Endothelial cell (in vitro differentiated cells): ENCODE measurements at regions not wholly inside any gene's neighbourhood (a gene's known extent, or its start where the extent isn't known, plus 50 kb on each side); places are given as distances from the start of the nearest gene placed in this dataset.

Source experiments
- DNase-seq: peaks from one replicate; pipeline ENCODE4 v3.0.0; 2021; ENCODE audit warnings: low spot score
- H3K27ac Mint-ChIP-seq: one replicate; pipeline ENCODE4 v1.8.0; 2021; ENCODE audit warnings: mixed read lengths, inconsistent platforms; ENCODE audit not compliant: unreplicated experiment
- H3K27me3 Mint-ChIP-seq: one replicate; pipeline ENCODE4 v1.8.0; 2021; ENCODE audit warnings: mild to moderate bottlenecking, moderate library complexity, mixed read lengths, inconsistent platforms; ENCODE audit not compliant: unreplicated experiment
- H3K36me3 Mint-ChIP-seq: one replicate; pipeline ENCODE4 v1.8.0; 2021; ENCODE audit warnings: mild to moderate bottlenecking, low read depth, mixed read lengths, inconsistent platforms; ENCODE audit not compliant: unreplicated experiment
- H3K4me1 Mint-ChIP-seq: one replicate; pipeline ENCODE4 v1.8.0; 2021; ENCODE audit warnings: mild to moderate bottlenecking, mixed read lengths, inconsistent platforms; ENCODE audit not compliant: unreplicated experiment
- H3K4me3 Mint-ChIP-seq: one replicate; pipeline ENCODE4 v1.8.0; 2021; ENCODE audit warnings: mild to moderate bottlenecking, mixed read lengths, inconsistent platforms; ENCODE audit not compliant: unreplicated experiment
- H3K9me3 Mint-ChIP-seq: one replicate; pipeline ENCODE4 v1.8.0; 2021; ENCODE audit warnings: mixed read lengths, inconsistent platforms; ENCODE audit not compliant: unreplicated experiment
- TF ChIP-seq, protein P1 (sequence below): fragments of 200-600 bp; sonication (generic); IDR thresholded peaks from one replicate; pipeline ENCODE4 v1.5.0; 2021; ENCODE audit warnings: antibody characterized with exemption; ENCODE audit not compliant: unreplicated experiment

DNA sequence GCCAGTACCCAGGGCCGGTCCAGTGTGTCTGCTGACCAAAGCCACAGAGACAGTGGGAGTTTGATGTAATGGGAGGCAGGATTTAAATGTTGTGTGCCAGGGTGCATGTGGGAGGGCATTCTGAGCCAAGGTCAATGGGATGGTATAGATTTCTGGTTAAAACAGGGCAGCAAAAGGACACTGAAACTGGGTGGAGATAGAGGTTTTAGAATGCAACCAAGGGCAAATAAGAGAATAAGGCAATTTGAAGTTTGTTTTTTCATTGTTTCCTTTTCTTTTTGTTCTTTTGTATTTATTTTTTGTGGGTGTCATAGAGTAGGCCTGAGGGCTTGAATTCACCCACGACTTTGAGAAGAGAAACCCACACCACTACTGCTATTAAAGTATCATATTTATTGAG lies 65.5 kb upstream of the CLINT1 start:
- TF ChIP-seq, protein P1, sequence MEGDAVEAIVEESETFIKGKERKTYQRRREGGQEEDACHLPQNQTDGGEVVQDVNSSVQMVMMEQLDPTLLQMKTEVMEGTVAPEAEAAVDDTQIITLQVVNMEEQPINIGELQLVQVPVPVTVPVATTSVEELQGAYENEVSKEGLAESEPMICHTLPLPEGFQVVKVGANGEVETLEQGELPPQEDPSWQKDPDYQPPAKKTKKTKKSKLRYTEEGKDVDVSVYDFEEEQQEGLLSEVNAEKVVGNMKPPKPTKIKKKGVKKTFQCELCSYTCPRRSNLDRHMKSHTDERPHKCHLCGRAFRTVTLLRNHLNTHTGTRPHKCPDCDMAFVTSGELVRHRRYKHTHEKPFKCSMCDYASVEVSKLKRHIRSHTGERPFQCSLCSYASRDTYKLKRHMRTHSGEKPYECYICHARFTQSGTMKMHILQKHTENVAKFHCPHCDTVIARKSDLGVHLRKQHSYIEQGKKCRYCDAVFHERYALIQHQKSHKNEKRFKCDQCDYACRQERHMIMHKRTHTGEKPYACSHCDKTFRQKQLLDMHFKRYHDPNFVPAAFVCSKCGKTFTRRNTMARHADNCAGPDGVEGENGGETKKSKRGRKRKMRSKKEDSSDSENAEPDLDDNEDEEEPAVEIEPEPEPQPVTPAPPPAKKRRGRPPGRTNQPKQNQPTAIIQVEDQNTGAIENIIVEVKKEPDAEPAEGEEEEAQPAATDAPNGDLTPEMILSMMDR: no peak
- H3K4me3 Mint-ChIP-seq: no peak overlapping the region
- H3K9me3 Mint-ChIP-seq: no peaks in the 10 kb centered on the region
- H3K27me3 Mint-ChIP-seq: no peaks in the 10 kb centered on the region
- DNase-seq: no peak
- peaks cover 9% of the 10 kb centered on the region for H3K4me1 Mint-ChIP-seq
- no peaks in the 10 kb centered on the region for H3K36me3 Mint-ChIP-seq
- no peak overlapping the region for H3K27ac Mint-ChIP-seq

DNA sequence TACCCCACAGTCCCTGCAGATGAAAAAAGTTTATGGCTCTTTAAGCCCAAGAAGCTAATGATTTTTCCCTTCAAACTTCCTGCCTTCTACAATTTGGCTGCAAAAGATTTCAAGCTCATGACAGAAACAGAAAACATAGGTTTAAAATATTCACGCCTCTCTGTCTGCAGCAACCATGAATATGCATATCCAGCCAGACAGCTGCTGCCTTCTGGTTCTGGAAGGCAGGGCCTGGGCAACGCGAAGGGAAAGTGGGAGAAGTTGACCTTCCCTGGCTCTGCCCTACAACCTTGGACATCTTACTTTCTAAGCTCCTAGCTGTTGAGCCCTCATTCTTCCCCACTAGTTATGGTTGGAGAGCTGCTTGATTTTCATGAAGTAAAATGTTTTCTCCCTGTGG lies 64.8 kb upstream of the CLINT1 start:
- Mint-ChIP-seq H3K27ac (no peak overlapping the region), H3K4me3 (no peak overlapping the region), H3K36me3 (no peaks in the 10 kb centered on the region), H3K9me3 (no peaks in the 10 kb centered on the region), H3K27me3 (no peaks in the 10 kb centered on the region), H3K4me1 (peaks cover 16% of the 10 kb centered on the region)
- no peak for DNase-seq
- TF ChIP-seq, protein P1: no peak

DNA sequence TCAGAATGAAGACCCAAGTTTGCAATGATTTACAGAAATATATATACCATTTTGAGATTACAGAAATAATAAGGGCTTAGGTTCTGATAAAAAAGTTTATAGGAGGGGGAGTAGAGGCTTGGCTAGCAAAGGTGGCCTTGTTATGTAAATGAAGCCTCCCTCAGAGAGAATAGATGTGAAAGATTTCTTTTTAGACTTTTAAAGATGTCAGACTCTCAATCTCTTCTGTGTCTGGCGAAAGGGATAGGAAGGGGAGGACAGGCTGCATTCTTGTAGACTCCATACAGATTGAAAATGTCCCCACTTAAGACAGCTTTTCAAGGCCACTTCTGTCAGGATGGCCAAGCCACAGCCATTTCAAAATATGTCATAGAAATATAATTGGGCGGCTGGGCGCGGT lies 63.1 kb upstream of the CLINT1 start:
- Mint-ChIP-seq H3K27ac (no peak overlapping the region), H3K27me3 (peaks cover 1% of the 10 kb centered on the region), H3K36me3 (no peaks in the 10 kb centered on the region), H3K9me3 (no peaks in the 10 kb centered on the region), H3K4me1 (peaks cover 20% of the 10 kb centered on the region), H3K4me3 (no peak overlapping the region)
- DNase-seq: no peak
- TF ChIP-seq, protein P1: no peak

DNA sequence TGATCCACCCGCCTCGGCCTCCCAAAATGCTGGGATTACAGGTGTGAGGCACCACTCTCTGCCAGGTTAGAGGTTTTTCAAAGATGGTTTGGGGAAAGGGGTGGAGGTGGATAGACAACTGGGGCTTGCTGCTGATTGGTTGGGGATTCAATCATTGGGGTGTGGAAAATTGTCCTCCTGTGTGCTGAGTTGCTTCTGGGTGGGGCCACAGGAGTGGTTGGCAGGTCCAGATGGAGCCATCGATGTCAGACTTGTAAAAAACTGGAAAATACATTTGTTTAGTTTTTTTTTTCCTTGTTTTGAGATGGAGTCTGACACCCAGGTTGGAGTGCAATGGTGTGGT lies 61.9 kb upstream of the CLINT1 start:
- no peak for DNase-seq
- H3K4me1 Mint-ChIP-seq: peaks cover 18% of the 10 kb centered on the region
- H3K4me3 Mint-ChIP-seq: no peak overlapping the region
- no peak overlapping the region for H3K27ac Mint-ChIP-seq
- no peaks in the 10 kb centered on the region for H3K9me3 Mint-ChIP-seq
- TF ChIP-seq, protein P1: no peak
- no peaks in the 10 kb centered on the region for H3K36me3 Mint-ChIP-seq
- H3K27me3 Mint-ChIP-seq: peaks cover 1% of the 10 kb centered on the region

DNA sequence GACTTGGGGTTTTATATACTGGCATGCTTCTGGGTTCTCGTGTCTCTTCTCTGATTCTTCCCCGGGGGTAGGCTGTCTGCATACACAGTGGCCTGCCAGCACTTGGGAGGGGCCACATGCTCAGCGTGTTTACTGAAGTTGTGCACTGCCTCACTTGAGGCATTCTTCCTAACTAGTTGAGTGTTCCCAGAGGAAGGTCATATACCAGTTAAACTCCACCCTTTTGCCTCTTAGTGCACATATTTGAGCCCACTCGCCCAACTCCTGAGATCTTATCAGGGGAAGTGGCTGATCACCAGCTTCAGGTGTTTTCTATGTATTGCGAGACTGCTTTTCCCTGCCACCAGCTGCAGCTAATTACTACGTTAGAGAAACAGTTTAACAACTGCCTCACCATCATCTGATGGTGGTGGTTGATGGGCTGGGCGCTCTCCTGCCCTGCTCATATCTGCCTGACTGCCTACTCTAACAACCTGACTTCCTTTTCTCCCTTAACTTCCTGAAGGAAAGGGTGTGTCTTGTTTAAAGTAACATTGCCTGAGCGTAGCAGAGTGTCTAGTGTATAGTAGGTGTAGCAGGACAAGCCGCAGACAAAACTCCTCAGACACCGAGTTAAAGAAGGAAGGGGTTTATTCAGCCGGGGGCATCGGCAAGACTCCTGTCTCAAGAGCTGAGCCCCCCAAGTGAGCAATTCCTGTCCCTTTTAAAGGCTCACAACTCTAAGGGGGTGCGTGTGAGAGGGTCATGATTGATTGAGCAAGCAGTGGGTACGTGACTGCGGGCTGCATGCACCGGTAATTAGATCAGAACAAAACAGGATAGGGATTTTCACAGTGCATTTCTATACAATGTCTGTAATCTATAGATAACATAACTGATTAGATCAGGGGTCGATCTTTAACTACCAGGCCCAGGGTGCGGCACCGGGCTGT lies 60.1 kb upstream of the CLINT1 start:
- no peak overlapping the region for H3K4me3 Mint-ChIP-seq
- H3K36me3 Mint-ChIP-seq: no peaks in the 10 kb centered on the region
- TF ChIP-seq, protein P1: no peak
- no peaks in the 10 kb centered on the region for H3K9me3 Mint-ChIP-seq
- H3K27me3 Mint-ChIP-seq: peaks cover 1% of the 10 kb centered on the region
- no peak overlapping the region for H3K27ac Mint-ChIP-seq
- DNase-seq: no peak
- H3K4me1 Mint-ChIP-seq: peaks cover 18% of the 10 kb centered on the region
